Karpas-422 (cell line): ENCODE measurements at regions not wholly inside any gene's neighbourhood (a gene's known extent, or its start where the extent isn't known, plus 50 kb on each side); places are given as distances from the start of the nearest gene placed in this dataset.

Experiments
- DNase-seq: peaks from one replicate; pipeline ENCODE4 v3.0.0-alpha.2; 2015
- H2AFZ ChIP-seq: fragments of 200-600 bp; sonication (generic); 2 replicates; pipeline ENCODE4 v1.6.1; 2014; ENCODE audit warnings: antibody characterized with exemption, low read length, mixed read lengths
- H3K27ac ChIP-seq: fragments of 200-600 bp; sonication (generic); 2 replicates; pipeline ENCODE4 v1.5.1; 2014; ENCODE audit warnings: mild to moderate bottlenecking, low read length, moderate library complexity
- H3K27me3 ChIP-seq: fragments of 200-600 bp; sonication (generic); 2 replicates; pipeline ENCODE4 v1.6.1; 2014; ENCODE audit warnings: low read length, mixed read lengths
- H3K36me3 ChIP-seq: fragments of 200-600 bp; sonication (generic); 2 replicates; pipeline ENCODE4 v1.6.1; 2014; ENCODE audit warnings: low read length, mixed read lengths; ENCODE audit not compliant: insufficient read depth
- H3K4me1 ChIP-seq: fragments of 200-600 bp; sonication (generic); 2 replicates; pipeline ENCODE4 v1.6.1; 2014; ENCODE audit warnings: mild to moderate bottlenecking, low read length, mixed read lengths
- H3K4me2 ChIP-seq: fragments of 200-600 bp; sonication (generic); 2 replicates; pipeline ENCODE4 v1.6.1; 2014; ENCODE audit warnings: low read length, low read depth, mild to moderate bottlenecking; ENCODE audit not compliant: poor library complexity, severe bottlenecking
- H3K4me3 ChIP-seq: fragments of 200-600 bp; sonication (generic); 2 replicates; pipeline ENCODE4 v1.5.1; 2014; ENCODE audit warnings: mild to moderate bottlenecking, antibody characterized with exemption, low read length, mixed read lengths
- H3K79me2 ChIP-seq: fragments of 200-600 bp; sonication (generic); 2 replicates; pipeline ENCODE4 v1.6.1; 2014; ENCODE audit warnings: mild to moderate bottlenecking, low read length, mixed read lengths
- H3K9ac ChIP-seq: fragments of 200-600 bp; sonication (generic); 2 replicates; pipeline ENCODE4 v1.6.0; 2014; ENCODE audit warnings: low read length
- H3K9me2 ChIP-seq: fragments of 200-600 bp; sonication (generic), shearing (Covaris generic); replicated peaks from 2 replicates; pipeline ENCODE4 v1.6.0; 2014; ENCODE audit warnings: mild to moderate bottlenecking, low read length, moderate library complexity; ENCODE audit not compliant: insufficient read depth
- H3K9me3 ChIP-seq: fragments of 300-700, 200-600 bp; sonication (generic); 2 replicates; pipeline ENCODE4 v1.6.1; 2014; ENCODE audit warnings: low read length, mixed read lengths
- H4K20me1 ChIP-seq: fragments of 200-600 bp; sonication (generic); 2 replicates; pipeline ENCODE4 v1.6.1; 2014; ENCODE audit warnings: mild to moderate bottlenecking, antibody characterized with exemption, low read length, low read depth; ENCODE audit not compliant: insufficient read depth

- Histone ChIP-seq H3K9me2 (no peaks in the 10 kb centered on the region), H3K27me3 (no peaks in the 10 kb centered on the region), H3K4me1 (no peaks in the 10 kb centered on the region), H3K9ac (no peak overlapping the region), H2AFZ (no peak overlapping the region), H4K20me1 (no peaks in the 10 kb centered on the region), H3K9me3 (peaks cover 50% of the 10 kb centered on the region), H3K79me2 (no peaks in the 10 kb centered on the region), H3K36me3 (no peaks in the 10 kb centered on the region), H3K4me2 (no peak overlapping the region), H3K4me3 (no peak overlapping the region), H3K27ac (no peak overlapping the region)
- DNase-seq, result no peak
Observed at GRCh38 chr14:48456051-48456450, 780.6 kb upstream of the MDGA2 start.

- no peaks in the 10 kb centered on the region for H3K4me1 ChIP-seq
- H3K36me3 ChIP-seq, result no peaks in the 10 kb centered on the region
- H4K20me1 ChIP-seq, result no peaks in the 10 kb centered on the region
- H3K4me3 ChIP-seq, result no peak overlapping the region
- H3K27ac ChIP-seq, result no peak overlapping the region
- H3K79me2 ChIP-seq, result no peaks in the 10 kb centered on the region
- H2AFZ ChIP-seq, result no peak overlapping the region
- no peaks in the 10 kb centered on the region for H3K9me2 ChIP-seq
- H3K27me3 ChIP-seq, result no peaks in the 10 kb centered on the region
- H3K4me2 ChIP-seq, result no peak overlapping the region
- DNase-seq, result no peak
- H3K9me3 ChIP-seq, result peaks cover 44% of the 10 kb centered on the region
- H3K9ac ChIP-seq, result no peak overlapping the region
Observed at GRCh38 chr14:48454887-48455286, 779.5 kb upstream of the MDGA2 start.

- Histone ChIP-seq H3K4me2 (no peak overlapping the region), H3K27me3 (no peaks in the 10 kb centered on the region), H3K36me3 (no peaks in the 10 kb centered on the region), H3K9me2 (no peaks in the 10 kb centered on the region), H2AFZ (no peak overlapping the region), H3K27ac (no peak overlapping the region), H3K9ac (no peak overlapping the region), H3K4me1 (no peaks in the 10 kb centered on the region), H3K79me2 (no peaks in the 10 kb centered on the region), H3K9me3 (peaks cover 40% of the 10 kb centered on the region), H4K20me1 (no peaks in the 10 kb centered on the region), H3K4me3 (no peak overlapping the region)
- no peak for DNase-seq
Observed at GRCh38 chr14:48452437-48452995, 777.1 kb upstream of the MDGA2 start.

- Histone ChIP-seq H3K4me3 (no peak overlapping the region), H3K27ac (no peak overlapping the region), H3K9me2 (no peaks in the 10 kb centered on the region; the same call in 1 of the 2 replicates), H2AFZ (no peak overlapping the region), H3K9me3 (peaks cover 32% of the 10 kb centered on the region), H3K36me3 (no peaks in the 10 kb centered on the region), H4K20me1 (no peaks in the 10 kb centered on the region), H3K4me1 (no peaks in the 10 kb centered on the region), H3K79me2 (no peaks in the 10 kb centered on the region), H3K9ac (no peak overlapping the region), H3K4me2 (no peak overlapping the region), H3K27me3 (no peaks in the 10 kb centered on the region)
- no peak for DNase-seq
Observed at GRCh38 chr14:48435221-48435620, 759.8 kb upstream of the MDGA2 start.

GRCh38 chr14:48430805-48431204 is 755.4 kb upstream of the MDGA2 start:
- Histone ChIP-seq H3K4me1 (no peaks in the 10 kb centered on the region), H3K27me3 (no peaks in the 10 kb centered on the region), H3K4me3 (no peak overlapping the region), H3K9me2 (no peaks in the 10 kb centered on the region; the same call in 1 of the 2 replicates), H3K36me3 (no peaks in the 10 kb centered on the region), H3K27ac (no peak overlapping the region), H3K79me2 (no peaks in the 10 kb centered on the region), H3K9me3 (peaks cover 38% of the 10 kb centered on the region), H4K20me1 (no peaks in the 10 kb centered on the region), H3K9ac (no peak overlapping the region), H3K4me2 (no peak overlapping the region), H2AFZ (no peak overlapping the region)
- no peak for DNase-seq

- Histone ChIP-seq H3K27ac (no peak overlapping the region), H4K20me1 (no peaks in the 10 kb centered on the region), H3K27me3 (no peaks in the 10 kb centered on the region), H2AFZ (no peak overlapping the region), H3K9me2 (no peaks in the 10 kb centered on the region; the same call in 1 of the 2 replicates), H3K9me3 (peaks cover 30% of the 10 kb centered on the region), H3K36me3 (no peaks in the 10 kb centered on the region), H3K4me2 (no peak overlapping the region), H3K9ac (no peak overlapping the region), H3K4me1 (no peaks in the 10 kb centered on the region), H3K4me3 (no peak overlapping the region), H3K79me2 (no peaks in the 10 kb centered on the region)
- DNase-seq, result no peak
Observed at GRCh38 chr14:48429512-48429911, 754.1 kb upstream of the MDGA2 start.

DNA sequence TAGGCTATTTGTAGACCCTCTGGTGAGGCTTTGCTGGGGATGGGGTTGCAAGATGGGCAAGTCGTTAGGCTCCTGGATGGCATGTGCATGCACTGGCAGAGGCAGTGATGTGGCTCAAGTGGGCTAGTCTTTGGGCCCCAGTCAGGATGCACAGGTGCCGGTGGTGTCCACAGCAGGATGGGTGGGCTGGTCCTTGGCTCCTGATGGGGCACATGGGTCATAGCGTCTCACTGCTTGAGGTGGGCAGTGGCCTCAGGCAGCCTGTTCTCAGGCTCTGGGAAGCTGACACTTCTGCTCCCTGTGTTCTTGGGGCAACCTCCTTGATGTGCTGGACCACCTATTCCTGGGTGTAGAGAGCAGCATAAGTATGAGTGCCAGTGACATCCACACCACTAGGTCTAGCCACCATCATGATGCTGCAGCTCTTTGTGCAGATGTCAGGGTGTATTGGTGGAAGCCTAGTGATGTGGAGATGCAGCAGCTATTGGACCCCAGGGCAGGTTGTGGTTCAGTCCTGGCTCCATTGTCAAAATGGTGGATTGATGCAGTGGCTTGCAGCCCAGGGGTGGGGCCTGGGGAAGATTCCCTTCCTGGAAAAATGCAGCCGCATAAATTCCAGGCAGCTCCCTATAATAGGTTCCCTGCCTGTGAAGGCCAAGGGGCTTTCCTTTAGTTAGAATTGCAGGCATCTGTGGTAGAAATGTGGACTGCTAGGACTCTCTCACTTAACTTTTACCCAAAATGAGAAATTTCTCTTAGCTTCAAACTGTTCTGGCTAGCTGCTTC is 742.5 kb upstream of the MDGA2 start:
- H3K4me3 ChIP-seq, result no peak overlapping the region
- H3K27me3 ChIP-seq, result no peaks in the 10 kb centered on the region
- peaks cover 34% of the 10 kb centered on the region for H3K9me3 ChIP-seq
- H3K9ac ChIP-seq, result no peak overlapping the region
- H3K4me1 ChIP-seq, result no peaks in the 10 kb centered on the region
- H3K36me3 ChIP-seq, result no peaks in the 10 kb centered on the region
- H3K79me2 ChIP-seq, result no peaks in the 10 kb centered on the region
- DNase-seq, result no peak
- H3K4me2 ChIP-seq, result no peak overlapping the region
- H2AFZ ChIP-seq, result no peak overlapping the region
- H4K20me1 ChIP-seq, result no peaks in the 10 kb centered on the region
- no peaks in the 10 kb centered on the region for H3K9me2 ChIP-seq
- no peak overlapping the region for H3K27ac ChIP-seq

DNA sequence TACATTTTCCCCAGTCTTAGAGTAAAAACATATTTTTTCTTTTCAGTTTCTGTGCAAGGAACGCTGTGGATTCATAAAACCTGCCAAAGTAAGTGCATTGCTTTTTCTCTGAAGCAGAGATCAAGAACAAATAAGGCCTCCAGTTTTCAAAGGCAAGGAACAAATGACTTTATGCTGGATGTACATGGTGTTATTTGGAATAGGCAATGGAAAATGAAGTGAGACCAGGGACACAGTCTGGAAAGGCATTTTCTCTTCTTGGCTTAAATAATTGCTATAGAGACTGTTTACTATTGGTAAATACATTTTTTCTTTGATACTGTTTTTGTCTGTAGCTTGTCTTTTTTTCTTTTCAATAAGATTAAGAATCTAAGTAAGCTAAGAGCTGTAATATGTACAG is 725.9 kb upstream of the MDGA2 start:
- no peaks in the 10 kb centered on the region for H3K4me1 ChIP-seq
- H3K4me3 ChIP-seq, result no peak overlapping the region
- peaks cover 11% of the 10 kb centered on the region for H3K9me3 ChIP-seq
- no peak overlapping the region for H3K9ac ChIP-seq
- H3K27me3 ChIP-seq, result no peaks in the 10 kb centered on the region
- H3K4me2 ChIP-seq, result no peak overlapping the region
- H3K27ac ChIP-seq, result no peak overlapping the region
- H3K79me2 ChIP-seq, result no peaks in the 10 kb centered on the region
- H4K20me1 ChIP-seq, result no peaks in the 10 kb centered on the region
- no peaks in the 10 kb centered on the region for H3K9me2 ChIP-seq
- DNase-seq, result no peak
- no peak overlapping the region for H2AFZ ChIP-seq
- no peaks in the 10 kb centered on the region for H3K36me3 ChIP-seq
